Nephron progenitor cell (in vitro differentiated cells): ENCODE measurements at regions not wholly inside any gene's neighbourhood (a gene's known extent, or its start where the extent isn't known, plus 50 kb on each side); places are given as distances from the start of the nearest gene placed in this dataset.
"Not testable (repeated sequence)": the region's sequence is repeated elsewhere in the genome, so short reads cannot be mapped to it uniquely, and the experiment has no call there.

ENCODE experiments used
- DNase-seq: peaks from one replicate; pipeline ENCODE4 v3.0.0; 2021
- H3K27ac Mint-ChIP-seq: 2 replicates; pipeline ENCODE4 v1.8.0; 2021; ENCODE audit warnings: mild to moderate bottlenecking, moderate library complexity, mixed read lengths
- H3K27me3 Mint-ChIP-seq: 2 replicates; pipeline ENCODE4 v1.8.0; 2021; ENCODE audit warnings: mild to moderate bottlenecking, low read depth, mixed read lengths; ENCODE audit not compliant: poor library complexity
- H3K36me3 Mint-ChIP-seq: 2 replicates; pipeline ENCODE4 v1.8.0; 2021; ENCODE audit warnings: low read depth, mixed read lengths
- H3K4me1 Mint-ChIP-seq: 2 replicates; pipeline ENCODE4 v1.8.0; 2021; ENCODE audit warnings: mixed read lengths
- H3K4me3 Mint-ChIP-seq: 2 replicates; pipeline ENCODE4 v1.8.0; 2021; ENCODE audit warnings: mild to moderate bottlenecking, moderate library complexity, mixed read lengths
- H3K9me3 Mint-ChIP-seq: 2 replicates; pipeline ENCODE4 v1.8.0; 2021; ENCODE audit warnings: mild to moderate bottlenecking, moderate library complexity, mixed read lengths
- CTCF ChIP-seq: fragments of 200-600 bp; sonication (generic); IDR thresholded peaks from 2 replicates; pipeline ENCODE4 v1.5.0; 2021; ENCODE audit warnings: antibody characterized with exemption

GRCh38 chr17:20721171-20721570 lies 141.6 kb downstream of the CDRT15L2 start:
- no peaks in the 10 kb centered on the region for H3K36me3 Mint-ChIP-seq
- H3K27ac Mint-ChIP-seq = no peak overlapping the region
- DNase-seq = no peak
- peaks cover 3% of the 10 kb centered on the region for H3K27me3 Mint-ChIP-seq
- H3K4me1 Mint-ChIP-seq = no peaks in the 10 kb centered on the region
- peaks cover 11% of the 10 kb centered on the region for H3K9me3 Mint-ChIP-seq
- TF ChIP-seq CTCF = no peak
- H3K4me3 Mint-ChIP-seq = no peak overlapping the region

GRCh38 chr17:20724391-20724790 lies 144.9 kb downstream of the CDRT15L2 start:
- H3K27ac Mint-ChIP-seq, H3K27me3 Mint-ChIP-seq, H3K36me3 Mint-ChIP-seq, H3K4me3 Mint-ChIP-seq, DNase-seq, H3K4me1 Mint-ChIP-seq, H3K9me3 Mint-ChIP-seq: not testable (repeated sequence)

- not testable (repeated sequence) for H3K36me3 Mint-ChIP-seq, DNase-seq, H3K27me3 Mint-ChIP-seq, H3K4me1 Mint-ChIP-seq, H3K27ac Mint-ChIP-seq, H3K9me3 Mint-ChIP-seq, H3K4me3 Mint-ChIP-seq
These were observed 147.7 kb downstream of the CDRT15L2 start for GRCh38 chr17:20727201-20727600.

GRCh38 chr17:20728181-20728580 lies 148.7 kb downstream of the CDRT15L2 start:
- no peaks in the 10 kb centered on the region for H3K9me3 Mint-ChIP-seq
- no peaks in the 10 kb centered on the region for H3K4me1 Mint-ChIP-seq
- peaks cover 3% of the 10 kb centered on the region for H3K27me3 Mint-ChIP-seq
- no peaks in the 10 kb centered on the region for H3K36me3 Mint-ChIP-seq
- H3K4me3 Mint-ChIP-seq = no peak overlapping the region
- no peak overlapping the region for H3K27ac Mint-ChIP-seq
- no peak for DNase-seq
- no peak for TF ChIP-seq CTCF

GRCh38 chr17:20731131-20731530 lies 151.6 kb downstream of the CDRT15L2 start:
- H3K4me1 Mint-ChIP-seq, H3K4me3 Mint-ChIP-seq, DNase-seq, H3K27ac Mint-ChIP-seq, H3K36me3 Mint-ChIP-seq, H3K9me3 Mint-ChIP-seq, H3K27me3 Mint-ChIP-seq: not testable (repeated sequence)

- Mint-ChIP-seq H3K27me3 (peaks cover 3% of the 10 kb centered on the region), H3K4me3 (no peak overlapping the region), H3K9me3 (no peaks in the 10 kb centered on the region), H3K36me3 (no peaks in the 10 kb centered on the region), H3K27ac (no peak overlapping the region), H3K4me1 (peaks cover 2% of the 10 kb centered on the region)
- DNase-seq = no peak
- TF ChIP-seq CTCF = no peak
These were observed 154.4 kb downstream of the CDRT15L2 start for GRCh38 chr17:20733923-20734322.

GRCh38 chr17:20735796-20736195 lies 156.3 kb downstream of the CDRT15L2 start:
- no peak overlapping the region for H3K4me3 Mint-ChIP-seq
- no peak for TF ChIP-seq CTCF
- H3K9me3 Mint-ChIP-seq = no peaks in the 10 kb centered on the region
- no peaks in the 10 kb centered on the region for H3K36me3 Mint-ChIP-seq
- peaks cover 3% of the 10 kb centered on the region for H3K27me3 Mint-ChIP-seq
- no peak overlapping the region for H3K27ac Mint-ChIP-seq
- H3K4me1 Mint-ChIP-seq = peaks cover 4% of the 10 kb centered on the region
- DNase-seq = no peak

GRCh38 chr17:20737636-20738035 lies 158.1 kb downstream of the CDRT15L2 start:
- H3K36me3 Mint-ChIP-seq, H3K27me3 Mint-ChIP-seq, H3K4me1 Mint-ChIP-seq, H3K9me3 Mint-ChIP-seq, DNase-seq, H3K4me3 Mint-ChIP-seq: not testable (repeated sequence)
- peak overlapping the region; percentile 41 for H3K27ac Mint-ChIP-seq
